ENCODE measurements at regions not wholly inside any gene's neighbourhood (a gene's known extent, or its start where the extent isn't known, plus 50 kb on each side); places are given as distances from the start of the nearest gene placed in this dataset.

- TF ChIP-seq, protein P1, sequence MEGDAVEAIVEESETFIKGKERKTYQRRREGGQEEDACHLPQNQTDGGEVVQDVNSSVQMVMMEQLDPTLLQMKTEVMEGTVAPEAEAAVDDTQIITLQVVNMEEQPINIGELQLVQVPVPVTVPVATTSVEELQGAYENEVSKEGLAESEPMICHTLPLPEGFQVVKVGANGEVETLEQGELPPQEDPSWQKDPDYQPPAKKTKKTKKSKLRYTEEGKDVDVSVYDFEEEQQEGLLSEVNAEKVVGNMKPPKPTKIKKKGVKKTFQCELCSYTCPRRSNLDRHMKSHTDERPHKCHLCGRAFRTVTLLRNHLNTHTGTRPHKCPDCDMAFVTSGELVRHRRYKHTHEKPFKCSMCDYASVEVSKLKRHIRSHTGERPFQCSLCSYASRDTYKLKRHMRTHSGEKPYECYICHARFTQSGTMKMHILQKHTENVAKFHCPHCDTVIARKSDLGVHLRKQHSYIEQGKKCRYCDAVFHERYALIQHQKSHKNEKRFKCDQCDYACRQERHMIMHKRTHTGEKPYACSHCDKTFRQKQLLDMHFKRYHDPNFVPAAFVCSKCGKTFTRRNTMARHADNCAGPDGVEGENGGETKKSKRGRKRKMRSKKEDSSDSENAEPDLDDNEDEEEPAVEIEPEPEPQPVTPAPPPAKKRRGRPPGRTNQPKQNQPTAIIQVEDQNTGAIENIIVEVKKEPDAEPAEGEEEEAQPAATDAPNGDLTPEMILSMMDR (IDR thresholded peaks at IDR 0.05): no peak
- TF ChIP-seq EP300 (IDR thresholded peaks at IDR 0.05): no peak
Observed at GRCh38 chr5:4772591-4772990, 367.5 kb upstream of the ADAMTS16 start.
